ENCODE measurements at regions not wholly inside any gene's neighbourhood (a gene's known extent, or its start where the extent isn't known, plus 50 kb on each side); places are given as distances from the start of the nearest gene placed in this dataset.
A peak's percentile ranks its signal among the peaks of the same experiment; 100 is the strongest.

- DNase-seq, result no peak
Measured at GRCh38 chr6:147869201-147869600, 360.7 kb downstream of the SAMD5 start.

DNA sequence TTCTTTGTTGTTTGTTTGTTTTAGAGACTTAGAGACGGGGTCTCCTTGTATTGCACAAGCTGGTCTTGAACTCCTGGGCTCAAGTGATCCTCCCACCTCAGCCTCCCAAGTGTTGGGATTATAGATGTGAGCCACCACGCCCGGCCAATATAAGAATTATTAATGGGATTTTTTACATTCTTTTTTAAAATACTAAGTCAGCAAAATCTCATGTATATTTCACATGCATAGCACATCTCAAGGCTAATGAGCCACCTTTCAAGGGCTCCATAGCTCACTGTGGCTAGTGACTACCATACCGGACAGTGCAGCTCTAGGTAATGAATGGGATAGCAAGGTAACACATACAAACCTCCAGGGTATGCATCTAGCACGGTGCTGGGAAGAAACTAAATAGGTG, 361.4 kb downstream of the SAMD5 start:
- no peak for DNase-seq

- DNase-seq, result no peak
Measured at GRCh38 chr6:147870506-147871110, 362.1 kb downstream of the SAMD5 start.

DNA sequence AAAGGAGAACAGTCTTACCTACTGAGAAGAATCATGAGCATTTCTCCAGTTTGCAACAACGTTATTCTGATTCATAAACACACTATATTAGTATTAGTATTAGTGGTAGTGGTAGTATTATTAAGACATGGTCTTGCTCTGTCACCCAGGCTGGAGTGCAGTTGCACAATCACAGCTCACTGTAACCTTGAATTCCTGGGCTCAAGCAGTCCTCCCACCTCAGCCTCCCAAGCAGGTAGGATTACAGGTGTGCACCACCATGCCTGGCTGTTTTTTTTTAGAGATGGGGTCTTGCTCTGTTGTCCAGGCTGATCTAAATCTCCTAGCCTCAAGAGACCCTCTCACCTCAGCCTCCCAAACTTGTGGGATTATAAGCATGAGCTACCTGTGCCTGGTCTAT, 363.5 kb downstream of the SAMD5 start:
- DNase-seq, result no peak

DNA sequence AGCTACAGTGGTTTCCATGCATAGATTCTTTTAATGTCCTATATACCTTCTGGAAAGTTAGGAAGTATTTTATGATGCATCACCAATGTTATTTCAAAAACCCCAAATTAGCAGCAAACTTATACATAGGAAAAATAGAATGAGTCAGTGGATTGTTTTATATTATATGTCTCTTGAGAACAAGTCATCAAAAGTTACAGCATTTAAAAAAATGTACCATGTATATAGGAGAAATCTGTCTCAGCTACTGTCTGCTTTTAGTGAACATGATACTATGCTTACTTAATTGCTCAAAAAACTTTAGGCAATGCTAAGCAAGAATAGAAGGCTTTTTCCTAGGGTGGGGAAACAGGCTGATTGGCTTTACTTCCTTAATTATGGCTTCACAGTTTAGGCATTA, 365.3 kb downstream of the SAMD5 start:
- peak; percentile 69 for DNase-seq

DNA sequence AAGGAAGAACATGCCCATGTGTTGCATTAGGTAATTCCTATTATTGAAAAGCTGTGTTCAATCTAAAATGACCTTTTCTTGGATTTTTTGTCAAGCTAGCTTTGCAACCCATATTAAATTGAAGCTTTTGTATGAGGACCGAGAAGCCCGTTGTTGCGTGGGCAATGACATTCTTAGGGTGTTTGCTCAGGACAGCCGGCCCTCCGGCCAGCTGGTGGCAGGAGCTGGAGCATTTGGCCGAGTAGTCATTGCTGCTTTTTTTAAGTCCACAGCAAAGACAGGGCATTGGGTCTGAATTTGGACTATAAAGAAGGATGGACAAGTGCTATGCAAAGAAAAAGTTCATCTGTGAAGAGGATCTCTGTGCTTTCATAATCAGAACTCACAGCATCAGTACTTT, 365.8 kb downstream of the SAMD5 start:
- DNase-seq, result no peak

GRCh38 chr6:147879031-147879580, 370.6 kb downstream of the SAMD5 start:
- no peak for DNase-seq

DNA sequence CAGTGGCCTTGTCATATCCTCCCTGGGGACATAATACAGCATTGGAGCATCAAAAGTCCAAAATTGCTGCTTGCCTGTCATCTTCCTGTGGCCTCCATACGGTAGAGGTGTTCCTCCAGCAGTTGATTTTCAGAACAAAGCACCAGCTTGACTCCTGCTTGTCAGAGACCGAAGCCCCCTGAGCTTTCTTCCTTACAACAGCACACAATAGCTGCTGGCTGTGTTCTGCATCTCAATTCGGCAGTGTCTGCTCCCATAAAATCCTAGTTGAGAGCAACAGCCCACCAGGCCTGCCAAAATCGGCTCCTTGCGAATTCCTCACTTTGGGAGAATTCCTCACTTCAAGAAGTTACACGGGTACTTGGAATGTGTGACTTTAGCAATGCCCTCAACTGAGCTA, 372.9 kb downstream of the SAMD5 start:
- DNase-seq, result no peak

GRCh38 chr6:147888374-147888773, 379.9 kb downstream of the SAMD5 start:
- DNase-seq, result no peak

DNA sequence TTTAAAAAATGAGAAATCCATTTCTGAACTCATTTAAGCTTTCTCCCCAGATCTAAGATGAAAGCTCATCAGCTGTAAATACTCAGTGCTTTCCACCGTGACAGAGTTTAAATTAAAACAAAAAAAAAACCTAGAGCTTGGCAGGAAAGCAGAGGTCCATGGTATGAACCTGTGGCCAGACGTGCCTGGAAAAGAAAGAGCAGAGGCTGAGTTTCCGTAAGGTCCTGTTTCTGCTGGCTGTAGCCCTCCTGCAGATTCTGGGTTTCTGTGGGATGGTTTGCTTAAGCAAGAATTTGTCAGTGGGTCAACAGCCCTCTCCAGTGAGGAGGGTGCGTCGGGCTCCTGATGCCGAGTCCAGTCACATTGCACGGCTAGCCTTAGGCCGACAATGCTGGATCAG, 383.2 kb downstream of the SAMD5 start:
- no peak for DNase-seq

DNA sequence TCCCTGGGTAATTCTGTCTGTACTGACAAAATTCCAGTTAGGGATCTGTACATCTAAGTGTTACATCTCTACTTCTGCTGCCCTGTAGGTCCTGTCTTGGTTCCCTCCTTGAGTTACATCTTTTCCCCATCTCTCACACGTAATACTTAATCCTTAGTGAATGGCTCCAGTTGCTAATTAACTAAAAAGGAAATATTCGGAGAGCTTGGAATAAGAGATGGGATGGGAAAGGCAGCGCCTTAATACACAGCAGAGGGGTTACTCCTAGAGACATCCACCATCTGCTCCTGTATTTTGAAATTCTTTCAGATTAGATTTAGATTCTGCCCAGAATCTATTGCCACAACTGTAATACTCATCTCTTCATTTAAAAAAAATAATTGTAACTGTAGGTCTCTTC, 384.0 kb downstream of the SAMD5 start:
- no peak for DNase-seq

DNA sequence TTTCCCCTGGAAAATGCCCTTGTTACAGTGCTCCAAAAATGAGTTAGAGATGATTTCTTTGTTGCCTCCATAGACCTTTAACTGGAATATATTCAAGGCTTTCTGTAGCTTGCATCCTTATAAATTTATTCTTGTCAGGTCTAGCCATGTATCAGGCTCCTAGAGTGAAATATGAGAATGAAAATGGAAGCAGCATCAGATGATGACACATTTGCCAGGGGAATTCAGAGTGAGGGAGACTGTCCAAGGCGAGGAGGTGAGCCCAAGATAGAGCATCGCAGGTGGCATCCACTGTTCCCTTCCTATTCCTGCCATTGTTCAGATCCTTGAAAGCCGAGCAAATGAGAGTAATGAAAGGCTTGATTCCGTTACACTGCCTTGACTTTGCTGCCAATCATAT, 386.8 kb downstream of the SAMD5 start:
- no peak for DNase-seq

GRCh38 chr6:147900247-147900830, 391.8 kb downstream of the SAMD5 start:
- no peak for DNase-seq

DNA sequence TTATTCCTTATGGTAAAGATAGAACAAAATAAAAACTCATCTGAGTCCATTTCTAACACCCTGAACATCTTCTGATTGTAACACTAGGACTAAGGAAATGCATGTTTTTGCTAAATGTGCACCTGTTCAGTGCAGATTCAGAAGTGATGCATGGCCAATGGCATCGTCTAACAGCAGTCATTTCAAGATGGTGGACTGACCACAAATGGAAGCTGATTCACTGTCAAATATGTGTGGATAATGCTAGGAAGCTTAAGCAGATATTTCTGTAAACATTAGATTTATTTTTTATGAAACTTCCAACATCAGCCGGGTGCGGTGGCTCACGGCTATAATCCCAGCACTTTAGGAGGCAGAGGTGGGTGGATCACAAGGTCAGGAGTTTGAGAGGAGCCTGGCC, 394.8 kb downstream of the SAMD5 start:
- DNase-seq, result no peak

- peak; percentile 11 for DNase-seq
Measured at GRCh38 chr6:147903931-147904330, 395.4 kb downstream of the SAMD5 start.

GRCh38 chr6:147904416-147904815, 395.9 kb downstream of the SAMD5 start:
- no peak for DNase-seq

GRCh38 chr6:147905711-147906110, 397.2 kb downstream of the SAMD5 start:
- DNase-seq, result peak; percentile 55

- DNase-seq, result peak; percentile 32
Measured at GRCh38 chr6:147906361-147906760, 397.9 kb downstream of the SAMD5 start.

GRCh38 chr6:147909640-147910039, 401.1 kb downstream of the SAMD5 start:
- DNase-seq, result peak; percentile 43

DNA sequence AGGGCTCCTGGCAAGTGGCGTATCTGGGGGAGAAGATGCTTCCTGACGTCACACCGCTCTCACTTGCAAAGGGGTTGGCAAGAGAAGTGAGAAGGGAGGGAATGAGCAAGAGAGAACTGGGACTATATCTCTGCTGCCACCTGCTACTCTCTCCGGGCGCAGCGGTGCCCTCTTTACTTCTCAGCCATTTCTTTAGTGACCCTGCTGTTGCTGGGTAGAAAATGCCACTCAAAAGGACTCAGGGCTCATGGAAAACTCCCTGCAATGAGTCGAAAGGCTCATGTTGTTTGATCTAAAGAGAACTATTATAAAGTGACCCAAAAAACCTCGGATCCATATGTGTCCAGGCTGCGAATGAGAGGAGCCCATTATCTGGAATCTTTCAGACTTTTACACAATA, 401.8 kb downstream of the SAMD5 start:
- no peak for DNase-seq

DNA sequence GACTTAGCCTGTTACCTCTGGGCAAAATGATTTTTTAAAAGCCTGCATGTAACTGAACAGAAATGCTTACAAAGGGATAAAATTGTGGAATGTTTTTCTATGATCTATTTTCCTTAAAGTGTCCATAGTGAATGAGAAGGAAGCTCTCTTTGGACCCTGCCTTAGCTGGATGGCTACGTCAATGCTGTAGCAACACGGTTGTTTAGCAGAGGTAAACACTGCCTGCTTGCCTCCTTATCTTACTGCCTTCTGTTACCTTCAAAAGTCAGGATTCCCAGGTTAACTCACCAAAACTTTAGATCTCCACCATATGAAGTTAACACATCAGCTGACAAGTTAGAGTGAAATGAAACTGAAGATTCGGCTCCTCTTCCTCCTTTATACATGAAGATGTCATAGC, 402.6 kb downstream of the SAMD5 start:
- no peak for DNase-seq

DNA sequence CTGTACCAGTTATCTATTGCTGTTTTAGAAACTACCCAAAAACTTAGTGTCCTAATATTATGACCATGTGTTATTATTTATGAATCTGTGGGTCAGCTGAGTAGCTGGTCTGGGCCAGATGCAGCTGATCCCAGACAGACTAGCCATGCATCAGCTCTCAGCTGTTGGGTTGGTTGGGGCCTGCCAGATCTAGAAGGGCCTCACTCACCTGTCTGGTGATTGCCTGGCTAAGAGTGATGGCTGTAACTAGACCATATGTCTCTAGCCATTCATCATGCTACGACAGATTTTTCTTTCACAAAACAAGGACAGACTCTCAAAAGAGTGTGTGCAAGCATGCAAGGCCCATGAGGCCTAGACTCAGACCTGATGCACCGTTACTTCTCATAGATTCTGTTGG, 403.2 kb downstream of the SAMD5 start:
- DNase-seq, result no peak

- no peak for DNase-seq
Measured at GRCh38 chr6:147922799-147923198, 414.3 kb downstream of the SAMD5 start.

GRCh38 chr6:147924598-147924997, 416.1 kb downstream of the SAMD5 start:
- no peak for DNase-seq

DNA sequence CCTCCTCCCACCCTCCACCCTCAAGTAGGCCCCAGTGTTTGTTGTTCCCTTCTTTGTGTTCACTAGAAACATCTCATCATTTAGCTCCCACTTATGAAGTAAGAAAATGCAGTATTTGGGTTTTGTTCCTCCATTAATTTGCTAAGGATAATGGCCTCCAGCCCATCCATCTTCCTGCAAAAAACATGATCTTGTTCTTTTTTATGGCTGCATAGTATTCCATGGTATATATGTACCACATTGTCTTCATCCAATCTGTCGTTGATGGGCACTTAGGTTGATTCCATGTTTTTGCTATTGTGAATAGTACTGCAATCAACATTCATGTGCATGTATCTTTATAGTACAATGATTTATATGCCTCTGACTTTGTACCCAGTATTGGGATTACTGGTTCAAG, 416.8 kb upstream of the SASH1 start:
- DNase-seq, result no peak

Measured in fibroblast of skin of right quadriceps (primary cell).